Hepatocyte (in vitro differentiated cells): ENCODE measurements at regions not wholly inside any gene's neighbourhood (a gene's known extent, or its start where the extent isn't known, plus 50 kb on each side); places are given as distances from the start of the nearest gene placed in this dataset.

Source experiments
- DNase-seq: peaks from one replicate; pipeline ENCODE4 v3.0.0-alpha.2; 2016; ENCODE audit warnings: low spot score
- H2AFZ ChIP-seq: fragments of 200-600 bp; sonication (generic); 2 replicates; pipeline ENCODE4 v1.6.0; 2016; ENCODE audit warnings: antibody characterized with exemption, mild to moderate bottlenecking
- H3K27ac ChIP-seq: fragments of 200-600 bp; sonication (generic); 2 replicates; pipeline ENCODE4 v1.5.1; 2016; ENCODE audit warnings: mild to moderate bottlenecking
- H3K27me3 ChIP-seq: fragments of 200-600 bp; sonication (generic); 2 replicates; pipeline ENCODE4 v1.6.1; 2016
- H3K36me3 ChIP-seq: fragments of 200-600 bp; sonication (generic); replicated peaks from 2 replicates; pipeline ENCODE4 v1.5.1; 2016; ENCODE audit warnings: low read depth; ENCODE audit not compliant: insufficient read depth
- H3K4me1 ChIP-seq: fragments of 200-600 bp; sonication (generic); 2 replicates; pipeline ENCODE4 v1.5.1; 2016; ENCODE audit warnings: mild to moderate bottlenecking, moderate library complexity; ENCODE audit not compliant: insufficient read depth
- H3K4me2 ChIP-seq: fragments of 200-600 bp; sonication (generic); 2 replicates; pipeline ENCODE4 v1.6.0; 2016
- H3K4me3 ChIP-seq: fragments of 200-600 bp; sonication (generic); 2 replicates; pipeline ENCODE4 v1.5.1; 2016; ENCODE audit warnings: mild to moderate bottlenecking
- H3K79me2 ChIP-seq: fragments of 200-600 bp; sonication (generic); 2 replicates; pipeline ENCODE4 v1.6.0; 2017; ENCODE audit warnings: mild to moderate bottlenecking
- H3K9me2 ChIP-seq: fragments of 200-600 bp; sonication (generic); replicated peaks from 2 replicates; pipeline ENCODE4 v1.6.0; 2017; ENCODE audit warnings: mild to moderate bottlenecking; ENCODE audit not compliant: insufficient read depth
- H3K9me3 ChIP-seq: fragments of 200-600 bp; sonication (generic); 2 replicates; pipeline ENCODE4 v1.5.1; 2016; ENCODE audit warnings: low read depth, mild to moderate bottlenecking
- H4K20me1 ChIP-seq: fragments of 200-600 bp; sonication (generic); 2 replicates; pipeline ENCODE4 v1.6.0; 2016; ENCODE audit warnings: mild to moderate bottlenecking; ENCODE audit not compliant: insufficient read depth, poor library complexity, severe bottlenecking
- CTCF ChIP-seq: fragments of 200-600 bp; sonication (generic); IDR thresholded peaks from 2 replicates; pipeline ENCODE4 v1.5.1; 2016; ENCODE audit warnings: antibody characterized with exemption, mild to moderate bottlenecking; ENCODE audit not compliant: poor library complexity
- EZH2 ChIP-seq: fragments of 200-600 bp; sonication (generic); IDR thresholded peaks from 2 replicates; pipeline ENCODE4 v1.6.1; 2016; ENCODE audit warnings: antibody characterized with exemption, mild to moderate bottlenecking, borderline replicate concordance
- EZH2phosphoT487 ChIP-seq: fragments of 200-600 bp; sonication (generic); IDR thresholded peaks from one replicate; pipeline ENCODE4 v1.6.1; 2018; ENCODE audit warnings: antibody characterized with exemption, mild to moderate bottlenecking, low read depth, moderate library complexity; ENCODE audit not compliant: unreplicated experiment, severe bottlenecking
- WGBS: methylation state at CpG from one replicate; pipeline ENCODE4 v1.1.6; 2016; ENCODE audit warnings: low lambda C conversion rate; ENCODE audit errors: missing lambda C conversion rate; 5-methylcytosine and 5-hydroxymethylcytosine counted together

- Histone ChIP-seq H3K4me3 (no peak overlapping the region), H3K27ac (no peak overlapping the region), H3K9me2 (no peaks in the 10 kb centered on the region), H3K79me2 (no peaks in the 10 kb centered on the region), H3K9me3 (no peaks in the 10 kb centered on the region), H3K4me2 (no peak overlapping the region), H3K36me3 (no peaks in the 10 kb centered on the region), H4K20me1 (no peaks in the 10 kb centered on the region), H3K4me1 (no peaks in the 10 kb centered on the region), H3K27me3 (no peaks in the 10 kb centered on the region), H2AFZ (no peak overlapping the region)
- DNase-seq = no peak
- TF ChIP-seq EZH2phosphoT487 (no peak), CTCF (no peak), EZH2 (no peak)
- WGBS = 89% methylated on average over 3 of the region's 3 CpGs
Observed at GRCh38 chr3:11932636-11933035, 71.6 kb upstream of the SYN2 start.

GRCh38 chr3:11933529-11933928 lies 70.7 kb upstream of the SYN2 start:
- no peaks in the 10 kb centered on the region for H3K27me3 ChIP-seq
- no peak overlapping the region for H2AFZ ChIP-seq
- no peak overlapping the region for H3K4me3 ChIP-seq
- H3K36me3 ChIP-seq = no peaks in the 10 kb centered on the region
- WGBS = 83% methylated on average over 9 of the region's 9 CpGs
- H3K9me2 ChIP-seq = no peaks in the 10 kb centered on the region
- H3K79me2 ChIP-seq = no peaks in the 10 kb centered on the region
- TF ChIP-seq EZH2 = no peak
- no peak for TF ChIP-seq EZH2phosphoT487
- TF ChIP-seq CTCF = no peak
- H3K27ac ChIP-seq = no peak overlapping the region
- no peak overlapping the region for H3K4me2 ChIP-seq
- no peaks in the 10 kb centered on the region for H3K9me3 ChIP-seq
- no peaks in the 10 kb centered on the region for H4K20me1 ChIP-seq
- no peak for DNase-seq
- no peaks in the 10 kb centered on the region for H3K4me1 ChIP-seq

GRCh38 chr3:11944052-11944673 lies 60.0 kb upstream of the SYN2 start:
- Histone ChIP-seq H3K36me3 (no peaks in the 10 kb centered on the region), H3K4me2 (no peak overlapping the region), H3K9me3 (no peaks in the 10 kb centered on the region), H3K27me3 (no peaks in the 10 kb centered on the region), H4K20me1 (no peaks in the 10 kb centered on the region), H2AFZ (no peak overlapping the region), H3K79me2 (no peaks in the 10 kb centered on the region), H3K4me1 (no peaks in the 10 kb centered on the region), H3K4me3 (no peak overlapping the region), H3K9me2 (no peaks in the 10 kb centered on the region), H3K27ac (no peak overlapping the region)
- 18% methylated on average over 7 of the region's 7 CpGs for WGBS
- TF ChIP-seq EZH2phosphoT487 = no peak
- no peak for TF ChIP-seq EZH2
- peak; percentile 55 for TF ChIP-seq CTCF
- DNase-seq = peak; percentile 54
